RPMI8226 (cell line): ENCODE measurements at regions not wholly inside any gene's neighbourhood (a gene's known extent, or its start where the extent isn't known, plus 50 kb on each side); places are given as distances from the start of the nearest gene placed in this dataset.

Experiments used
- DNase-seq: peaks from one replicate; pipeline ENCODE4 v3.0.0-alpha.2; 2015

DNA sequence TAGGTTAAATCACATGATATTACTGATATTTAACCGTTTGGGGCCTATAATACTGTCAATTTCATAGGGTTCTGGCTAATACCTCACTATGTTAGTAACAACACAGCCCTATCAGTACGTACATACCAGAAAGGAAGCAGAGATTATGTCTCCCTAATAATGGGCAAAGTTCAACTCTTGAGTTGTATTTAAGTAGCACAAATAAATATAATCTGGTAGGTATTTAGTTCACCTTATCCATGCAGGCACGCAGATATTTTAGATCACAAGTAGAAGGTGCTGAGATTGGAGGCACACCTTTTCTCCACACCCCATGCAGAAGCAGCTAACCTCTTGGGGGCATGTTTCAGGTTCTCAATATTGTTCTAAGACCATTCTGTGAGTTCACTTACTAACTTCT is 118.9 kb downstream of the IRS1 start:
- no peak for DNase-seq

DNA sequence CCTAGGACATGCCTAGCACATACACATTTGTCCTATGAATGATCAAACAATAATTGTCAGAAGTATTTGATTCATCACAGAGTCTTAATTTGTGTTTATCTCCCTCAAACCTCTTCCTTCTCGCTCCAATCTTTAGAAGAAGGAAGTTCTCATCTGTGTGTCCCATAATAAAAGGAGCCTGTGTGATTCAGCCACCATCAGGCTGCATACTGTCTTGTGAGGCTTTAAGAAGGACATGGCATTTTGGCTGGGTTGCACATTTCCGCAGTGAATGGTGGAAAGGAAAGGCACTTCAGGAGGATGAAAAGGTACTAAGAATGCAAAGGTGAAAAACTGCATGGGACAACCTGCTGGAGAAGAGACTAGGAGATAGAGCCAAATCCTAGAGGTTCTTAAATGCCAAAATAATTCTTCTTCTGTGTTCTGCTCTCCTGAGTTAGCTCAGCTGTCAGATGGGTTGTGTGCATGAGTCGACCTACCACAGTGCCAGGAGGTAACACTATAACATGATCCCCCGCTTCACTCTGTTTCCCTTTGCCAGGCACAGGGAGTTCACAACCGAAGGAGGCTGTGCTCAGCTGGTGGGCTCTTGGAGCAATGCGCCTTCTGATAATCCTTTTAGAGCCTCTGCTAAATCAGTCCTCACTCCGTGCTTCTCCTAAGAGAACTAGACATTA is 120.1 kb downstream of the IRS1 start:
- no peak for DNase-seq

DNA sequence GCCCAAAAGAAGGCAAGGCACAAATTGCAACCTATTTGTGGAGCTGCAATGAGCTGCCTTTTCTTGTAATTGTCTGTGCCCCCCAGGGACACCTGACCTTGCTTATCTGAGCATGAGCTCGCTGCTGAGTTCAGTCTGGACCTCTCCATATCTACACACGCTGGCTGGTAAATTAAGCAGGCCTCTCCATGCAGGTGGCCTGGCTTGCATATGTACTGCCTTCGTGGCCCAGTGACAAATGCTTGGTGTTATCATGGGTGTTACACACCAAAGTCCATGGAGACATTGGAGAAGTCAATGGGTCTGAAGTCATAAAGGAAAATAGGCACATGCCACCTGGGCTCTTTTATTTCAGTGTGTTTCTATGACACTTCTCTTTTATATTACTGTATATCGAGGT is 121.2 kb downstream of the IRS1 start:
- DNase-seq = no peak

DNA sequence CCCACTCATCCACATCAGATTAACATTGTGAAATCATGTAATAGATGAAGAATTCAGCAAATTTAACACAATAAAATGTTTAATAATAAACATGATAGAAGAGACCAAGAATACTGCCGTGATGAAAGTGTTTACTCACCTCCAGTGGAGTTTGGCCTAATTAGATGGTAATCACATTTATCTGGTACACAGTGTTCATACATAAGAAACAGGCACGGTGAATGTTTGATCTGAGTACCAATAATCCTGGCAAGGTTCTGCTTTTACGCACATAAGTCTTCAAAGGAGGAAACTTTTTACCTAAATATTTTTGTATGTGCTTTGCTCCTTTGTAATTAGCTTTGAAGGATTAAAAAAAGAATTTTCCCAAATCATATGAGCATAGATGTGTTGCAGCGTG is 122.5 kb downstream of the IRS1 start:
- no peak for DNase-seq

DNA sequence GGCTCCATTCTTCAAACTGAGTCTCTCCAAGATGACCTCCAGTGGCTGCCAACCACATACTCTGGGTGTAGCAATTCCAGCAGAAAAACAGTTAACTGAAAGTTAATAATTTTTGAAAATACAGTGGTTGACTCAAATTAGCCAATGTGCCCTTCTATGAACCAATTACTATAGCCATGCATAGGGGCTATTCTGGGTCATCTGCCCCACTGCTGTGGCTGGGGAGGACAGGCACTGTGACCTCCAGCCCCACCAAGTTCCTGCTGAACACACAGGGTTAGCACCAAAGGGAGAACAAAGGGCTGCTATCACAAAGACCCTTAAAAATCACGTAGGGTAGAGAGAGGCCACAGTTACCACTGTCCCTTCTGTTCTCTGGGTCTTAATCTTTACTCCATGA is 123.0 kb downstream of the IRS1 start:
- DNase-seq = no peak

DNA sequence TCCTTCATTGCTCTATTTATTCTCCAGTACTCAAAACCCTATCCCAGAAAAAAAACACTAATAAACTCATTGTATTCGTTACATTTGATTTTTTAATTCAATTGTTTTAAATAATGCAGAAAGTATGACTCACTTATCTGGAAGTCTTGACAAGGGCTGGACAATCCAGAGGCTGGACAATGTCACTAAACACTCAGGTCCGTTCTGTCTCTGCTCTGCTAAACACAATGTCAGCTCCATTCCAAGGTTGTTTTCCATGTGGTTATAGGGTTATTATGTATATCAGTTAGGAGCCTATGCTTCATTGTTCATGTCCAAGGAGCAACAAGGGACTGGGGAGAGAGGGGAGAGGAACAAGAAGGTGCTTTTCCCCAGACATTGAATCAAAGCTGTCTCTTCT is 125.5 kb downstream of the IRS1 start:
- DNase-seq = no peak

DNA sequence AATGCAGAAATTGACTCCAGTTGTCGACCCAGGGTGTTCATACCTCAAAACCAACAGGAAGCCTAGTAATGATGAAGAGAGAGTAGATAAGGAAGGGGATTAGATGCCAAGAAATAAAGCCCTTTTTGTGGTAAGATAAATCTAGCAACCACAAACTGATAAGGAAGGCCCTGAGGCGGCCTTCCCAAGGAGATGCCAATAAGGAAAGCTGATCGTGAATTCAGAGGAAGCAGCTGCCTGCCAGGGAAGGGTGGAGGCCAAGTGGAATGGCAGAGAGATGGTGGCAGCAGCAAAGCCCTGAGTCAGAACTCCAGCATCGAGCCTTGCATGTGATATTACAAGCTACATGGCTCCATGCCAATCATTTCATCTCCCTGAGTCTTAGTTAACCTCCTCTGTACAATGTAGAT is 126.3 kb downstream of the IRS1 start:
- DNase-seq = no peak

DNA sequence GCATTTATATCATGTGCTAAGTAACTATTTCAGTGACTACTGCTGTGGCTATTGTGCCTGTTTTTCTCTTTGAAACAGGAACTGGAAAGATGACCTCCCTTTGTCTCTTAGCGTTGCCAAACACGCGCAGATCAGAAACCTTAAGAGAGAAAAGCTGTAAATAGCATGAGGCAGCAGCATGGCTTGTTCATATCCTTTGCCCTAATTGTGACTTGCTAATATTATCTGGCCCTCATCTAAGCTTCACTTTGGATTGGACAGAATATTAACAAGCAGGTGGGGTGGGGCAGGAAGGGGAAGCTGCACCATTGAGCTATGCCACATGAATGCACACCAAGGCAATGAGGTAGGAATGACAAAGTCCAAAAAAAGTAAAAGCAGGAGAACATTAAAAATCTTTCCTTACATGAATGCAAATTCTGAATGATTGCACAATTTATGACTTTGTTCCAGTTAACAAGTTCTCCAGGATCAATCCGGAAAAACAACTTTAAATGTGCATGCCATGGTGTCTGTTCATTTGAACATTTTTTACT is 128.4 kb downstream of the IRS1 start:
- no peak for DNase-seq

DNA sequence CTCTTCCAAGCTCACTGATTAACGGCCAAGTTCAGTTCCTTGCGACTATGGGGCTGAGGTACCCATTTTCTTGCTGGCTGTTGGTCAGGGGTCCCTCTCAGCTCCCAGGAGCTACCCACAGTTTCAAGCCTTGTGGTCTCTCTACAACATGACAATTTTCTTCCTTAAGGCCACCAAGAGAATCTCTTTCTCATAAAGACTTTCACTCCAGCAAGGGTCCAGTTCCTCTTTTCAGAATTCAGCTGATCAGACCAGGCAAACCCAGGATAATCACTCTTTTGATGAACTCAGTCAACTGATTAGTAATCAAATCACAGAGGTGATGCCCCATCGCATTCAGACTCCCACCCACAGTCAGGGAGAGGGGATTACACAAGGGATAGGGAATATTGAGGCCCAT is 129.7 kb downstream of the IRS1 start:
- DNase-seq = no peak

DNA sequence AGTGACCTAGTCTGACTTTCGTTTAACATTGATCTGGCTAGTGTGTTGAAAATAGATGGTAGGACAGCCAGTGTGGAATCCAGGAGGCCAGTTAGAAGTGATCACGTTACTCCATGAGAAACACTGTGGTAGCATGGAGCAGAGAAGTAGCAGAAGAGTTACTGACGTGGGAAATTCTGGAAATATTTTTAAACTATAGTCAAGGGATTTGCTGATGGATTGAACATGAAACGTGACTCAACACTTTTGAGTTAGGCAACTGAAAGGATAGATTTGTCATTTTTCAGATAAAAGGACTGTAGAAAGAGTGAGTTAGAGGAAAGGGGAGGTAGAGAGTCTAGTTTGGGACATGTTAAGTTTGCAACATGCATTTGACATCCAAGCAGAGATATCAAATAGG is 130.4 kb downstream of the IRS1 start:
- no peak for DNase-seq

DNA sequence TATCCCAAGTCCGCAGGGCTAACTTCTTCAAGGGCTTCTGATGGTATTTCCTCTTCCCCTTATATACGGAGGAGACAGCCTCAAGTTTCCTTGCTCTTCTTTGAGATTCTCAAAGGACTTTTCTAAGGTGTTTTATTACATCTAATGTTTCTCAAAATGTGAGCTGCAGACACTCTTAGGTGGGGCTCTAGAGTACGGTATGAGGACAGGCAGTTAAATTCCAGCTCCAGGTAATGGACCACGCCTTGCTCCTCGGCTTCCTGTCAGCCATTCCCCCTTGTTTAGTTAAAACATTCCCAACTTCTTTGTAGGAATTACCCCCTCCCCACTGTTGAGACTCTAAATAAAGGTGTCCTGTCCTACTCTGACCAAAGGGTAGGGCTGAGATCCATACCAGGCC is 131.9 kb downstream of the IRS1 start:
- DNase-seq = no peak

DNA sequence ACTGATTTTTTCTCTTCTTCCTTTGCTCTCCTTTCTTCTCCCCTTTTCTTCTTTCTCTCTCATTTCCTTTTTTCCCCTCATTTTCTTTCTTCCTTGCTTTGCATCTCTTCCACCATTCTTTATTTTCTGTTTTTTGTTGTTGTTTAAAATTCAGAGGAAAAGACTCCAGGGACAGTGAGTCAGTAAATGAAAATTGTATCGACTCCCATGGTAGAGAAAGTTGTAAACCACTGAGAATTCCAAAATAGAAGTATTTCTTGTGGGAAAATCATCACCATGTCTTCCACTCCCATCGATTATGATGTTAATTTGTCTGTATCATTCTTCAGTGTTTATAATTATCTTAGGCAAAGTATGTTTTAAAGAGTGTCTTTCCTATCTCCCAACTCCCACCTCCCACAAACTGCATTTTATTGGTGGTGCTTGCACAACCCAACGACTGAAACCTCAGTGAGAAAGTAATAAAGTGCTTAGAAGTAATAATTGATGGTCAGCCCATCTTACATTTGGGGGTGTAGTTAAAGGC is 134.3 kb downstream of the IRS1 start:
- DNase-seq = no peak

DNA sequence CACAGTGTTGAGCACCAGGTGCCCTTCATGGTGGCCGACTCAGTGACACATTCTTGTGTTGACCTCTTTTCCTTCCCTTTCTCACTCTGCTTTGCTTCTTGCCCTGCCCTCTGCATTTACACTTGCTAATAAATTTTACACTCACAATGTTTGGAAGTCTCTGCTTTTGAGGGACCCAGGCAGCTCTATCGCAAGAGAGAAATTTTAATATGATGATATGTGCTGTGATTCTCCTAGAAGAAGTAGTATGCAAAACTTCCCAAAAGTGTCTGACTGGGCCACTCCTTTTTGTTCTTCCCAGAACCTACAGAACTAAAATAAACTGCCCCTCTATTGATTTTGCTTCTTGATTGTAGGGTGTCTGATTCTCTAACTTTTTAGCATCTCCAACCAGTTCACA is 135.0 kb downstream of the IRS1 start:
- no peak for DNase-seq

DNA sequence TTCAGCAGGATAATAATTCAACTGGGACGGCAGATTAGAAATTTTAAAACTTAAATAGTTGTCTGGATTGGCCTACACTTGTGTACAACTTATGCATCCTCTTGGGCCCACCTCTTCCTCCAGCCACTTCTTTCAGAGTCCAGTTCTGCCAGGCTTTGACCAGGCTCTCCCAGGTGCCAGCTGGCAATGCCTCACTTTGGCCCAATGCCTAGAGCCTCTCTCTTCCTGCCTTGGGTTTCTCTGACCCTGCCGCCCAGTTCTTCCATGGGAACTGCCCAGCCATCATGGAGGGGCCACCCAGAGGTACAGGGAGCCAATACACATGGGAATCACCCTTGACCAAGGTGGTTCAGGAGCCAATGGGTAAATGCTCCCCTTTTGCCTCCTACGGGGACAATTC is 135.5 kb downstream of the IRS1 start:
- no peak for DNase-seq

DNA sequence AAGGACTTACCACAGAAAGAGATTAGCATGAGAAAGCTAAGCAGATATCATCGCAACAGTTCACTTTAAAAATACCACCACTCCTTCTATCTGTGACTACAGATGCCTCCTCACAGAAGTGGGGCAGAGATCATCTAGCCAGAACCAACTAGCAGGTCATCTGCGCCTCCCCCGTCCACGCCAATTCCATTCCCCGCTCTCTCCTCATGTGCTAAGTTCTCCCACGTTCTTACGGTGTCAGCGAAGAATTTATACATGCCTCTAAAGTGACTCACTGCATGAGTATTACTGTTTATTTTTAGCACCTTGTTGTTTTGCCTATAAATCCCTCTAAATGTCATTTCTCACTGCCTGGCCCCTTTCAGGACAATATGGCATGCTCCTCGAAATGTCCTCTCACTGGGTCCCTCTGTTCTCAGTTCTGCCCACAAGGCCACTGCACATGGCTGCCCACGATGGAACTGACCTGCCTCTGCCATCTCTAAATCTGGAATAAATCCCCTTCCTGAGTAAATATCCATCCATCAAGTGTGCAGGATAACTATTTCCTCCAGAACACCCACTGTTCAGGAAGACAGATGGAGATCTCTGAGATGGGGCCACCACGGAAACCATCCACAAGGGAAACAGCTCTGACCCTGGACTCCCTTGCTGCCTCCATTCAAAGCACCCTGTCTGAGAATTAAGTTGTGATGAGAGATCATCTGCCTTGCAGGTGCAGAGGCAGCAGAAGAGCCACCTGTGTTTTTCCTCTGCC is 137.7 kb downstream of the IRS1 start:
- DNase-seq = no peak

DNA sequence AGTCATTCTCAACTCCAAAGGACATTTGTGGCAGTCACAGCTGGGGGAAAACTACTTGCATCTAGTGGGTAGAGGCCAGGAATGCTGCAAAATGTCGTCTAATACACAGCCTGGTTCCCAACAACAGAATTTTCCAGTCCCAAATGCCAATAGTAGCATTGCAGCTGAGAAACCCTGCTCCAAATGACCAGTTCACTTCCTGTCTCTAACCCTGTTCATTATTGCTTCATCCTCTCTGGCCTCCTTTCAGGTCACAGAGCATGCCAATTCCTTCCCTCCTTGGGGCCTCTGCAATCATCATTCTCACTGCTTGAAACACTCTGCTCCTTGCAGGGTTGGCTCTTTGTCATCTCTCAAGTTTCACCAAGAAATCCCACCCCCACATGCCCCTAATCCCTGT is 139.1 kb downstream of the IRS1 start:
- no peak for DNase-seq

DNA sequence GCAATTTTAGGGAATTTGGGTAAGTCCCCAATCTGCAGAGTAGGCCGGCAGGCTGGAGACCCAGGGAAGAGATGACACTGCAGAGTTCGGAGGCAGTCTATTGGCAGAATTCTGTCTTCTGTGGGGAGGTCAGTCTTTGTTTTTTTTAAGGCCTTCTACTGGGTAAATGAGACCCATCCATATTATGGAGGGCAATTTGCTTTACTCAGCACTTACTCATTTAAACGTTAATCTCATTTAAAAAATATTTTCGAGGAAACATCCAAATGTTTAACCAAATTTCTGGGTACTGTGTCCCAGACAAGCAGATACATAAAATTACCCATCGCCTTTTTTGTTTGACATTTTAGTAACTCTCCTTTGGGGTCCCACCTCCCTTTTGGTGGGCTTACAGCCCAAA is 139.5 kb downstream of the IRS1 start:
- no peak for DNase-seq

DNA sequence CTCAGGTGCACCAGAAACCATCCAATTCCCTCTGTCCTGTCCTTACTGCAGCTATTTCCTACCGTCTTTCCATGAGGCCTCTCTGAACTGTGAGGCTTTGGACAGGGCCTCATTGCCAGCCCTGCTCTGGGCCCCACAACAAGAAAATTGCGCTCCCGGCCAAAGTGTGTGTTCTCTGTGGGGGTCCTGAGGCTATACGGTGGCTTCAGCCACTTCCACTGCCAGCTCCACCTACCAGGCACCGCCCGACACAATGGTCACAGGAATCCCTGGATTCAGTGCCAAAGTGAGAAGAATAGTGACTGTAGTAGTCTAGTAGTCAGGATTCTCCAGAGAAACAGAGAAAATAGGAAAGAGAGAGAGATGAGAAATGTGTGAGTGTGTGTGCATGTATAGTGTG is 140.2 kb downstream of the IRS1 start:
- no peak for DNase-seq

DNA sequence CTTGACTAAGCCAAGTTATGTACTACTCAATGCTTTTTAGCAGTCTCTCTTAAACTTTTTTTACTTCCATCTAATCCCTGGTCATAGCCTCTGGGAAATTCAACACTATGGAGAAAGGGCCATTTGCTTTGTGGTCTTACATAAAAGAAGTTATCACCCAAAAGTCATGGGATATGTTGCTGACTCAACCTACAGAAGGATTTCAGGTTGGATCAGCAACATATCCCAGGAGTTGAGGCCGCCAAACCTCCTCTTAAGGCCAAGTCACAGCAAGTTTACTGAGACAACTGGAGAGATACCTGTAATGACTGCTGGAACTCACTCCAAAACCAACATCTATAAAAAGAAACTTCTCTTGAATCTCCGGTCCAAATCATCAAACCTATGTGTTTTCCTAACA is 141.1 kb downstream of the IRS1 start:
- no peak for DNase-seq

DNA sequence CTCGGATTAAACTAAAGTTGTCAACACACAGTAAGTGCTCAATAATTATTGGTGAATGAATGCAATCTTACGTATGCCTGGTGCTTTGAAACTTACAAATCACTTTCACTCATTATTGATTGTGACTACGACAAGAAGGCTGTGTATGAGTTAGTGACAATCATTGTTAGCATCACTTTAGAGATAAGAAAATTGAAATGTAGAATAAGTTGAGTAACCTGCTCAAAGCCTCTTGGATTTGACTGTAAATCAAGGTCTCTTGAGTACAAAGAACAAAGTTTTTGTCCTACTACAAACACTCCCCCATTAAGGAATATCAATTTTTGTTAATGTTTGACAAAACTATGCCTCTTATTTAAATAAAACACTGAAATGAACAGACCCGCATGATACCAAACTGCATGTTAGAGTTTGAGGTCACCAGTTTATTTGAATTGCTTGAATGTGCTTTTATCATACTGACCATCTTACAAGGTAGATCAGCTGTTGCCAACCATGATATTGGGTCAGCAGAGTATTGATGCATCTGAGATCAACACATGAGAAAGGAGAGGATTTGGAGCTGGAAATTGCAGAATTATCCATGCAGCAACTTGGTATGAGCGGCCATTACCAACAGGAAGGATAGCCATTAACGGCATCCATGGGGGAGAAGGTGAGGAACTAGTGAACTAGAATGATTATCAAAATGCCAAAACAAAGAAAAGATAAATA is 142.1 kb downstream of the IRS1 start:
- DNase-seq = no peak

DNA sequence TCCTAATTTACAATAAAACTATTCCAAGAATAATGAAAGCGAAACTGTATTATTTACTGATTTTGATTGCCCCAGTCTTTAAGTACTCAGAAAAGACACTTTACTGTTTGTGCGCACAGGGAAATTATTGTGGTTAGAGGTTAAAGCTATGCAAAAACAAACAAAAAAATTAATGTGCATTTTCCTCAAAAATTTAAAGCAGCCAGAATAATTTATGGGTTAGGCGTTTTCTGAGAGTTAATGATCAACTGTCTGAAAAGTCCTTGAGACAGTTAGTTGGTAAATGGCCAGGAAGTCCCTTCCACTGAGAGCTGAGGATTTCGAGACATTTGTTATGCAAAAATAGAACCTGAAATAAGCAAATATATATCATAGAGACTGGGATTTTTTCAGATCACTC is 143.3 kb downstream of the IRS1 start:
- no peak for DNase-seq

DNA sequence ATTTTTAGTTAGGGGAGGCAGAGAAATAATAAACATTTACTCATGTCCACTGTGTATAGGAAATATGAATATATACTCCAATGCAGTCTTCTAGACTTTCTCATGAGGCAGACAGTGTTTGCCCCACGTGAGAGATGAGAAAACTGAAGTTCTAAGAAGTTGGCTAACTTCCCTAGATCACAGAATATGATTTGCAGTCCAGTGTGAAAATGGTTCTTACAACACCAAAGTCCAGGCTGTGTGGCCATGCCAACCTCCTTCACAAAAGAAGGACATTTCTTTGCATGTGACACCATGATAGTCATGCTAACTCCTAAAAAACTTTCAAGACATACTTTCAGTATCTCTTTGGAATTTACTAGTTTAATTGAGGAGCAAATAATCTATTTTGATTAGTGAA is 143.7 kb downstream of the IRS1 start:
- DNase-seq = no peak

DNA sequence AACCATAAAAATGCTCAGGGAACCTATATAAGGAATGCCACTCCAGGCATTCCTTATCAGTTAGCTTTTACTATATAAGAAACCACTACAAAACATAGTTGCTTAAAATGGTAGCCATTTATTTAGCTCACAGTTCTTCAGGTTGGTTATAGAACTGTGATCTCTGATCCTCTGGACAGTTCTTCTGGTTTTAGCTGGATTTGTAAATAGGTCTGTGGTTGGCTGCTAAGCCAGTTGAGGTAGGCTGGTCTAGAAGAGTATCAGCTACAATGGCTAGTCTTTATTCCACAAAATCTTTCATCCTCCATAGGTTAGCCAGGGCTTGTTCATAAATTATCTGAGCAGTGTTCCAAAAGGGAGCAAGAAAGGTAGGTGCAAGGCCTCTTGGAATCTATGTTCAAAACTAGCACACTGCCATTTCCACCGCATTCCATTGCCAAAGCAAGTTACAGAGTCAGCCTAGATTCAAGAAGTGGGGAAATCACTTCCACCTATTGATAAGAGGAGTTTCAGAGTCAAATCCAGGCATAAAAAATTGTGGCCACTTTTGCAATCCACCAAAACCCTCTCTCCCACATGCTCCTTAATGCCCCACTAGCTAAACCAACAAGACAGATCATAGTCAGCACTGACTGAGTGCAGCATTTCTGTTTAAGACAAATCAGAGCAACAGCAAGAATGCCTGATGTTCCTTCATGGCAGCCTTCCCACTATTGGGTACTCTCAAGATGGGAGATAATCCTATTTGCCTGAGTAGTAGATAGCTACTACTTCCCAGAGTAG is 146.4 kb downstream of the IRS1 start:
- no peak for DNase-seq
